ENCODE measurements at regions not wholly inside any gene's neighbourhood (a gene's known extent, or its start where the extent isn't known, plus 50 kb on each side); places are given as distances from the start of the nearest gene placed in this dataset.

GRCh38 chr13:59447846-59448620 is 715.7 kb downstream of the DIAPH3 start:
- TF ChIP-seq CTCF (IDR thresholded peaks at IDR 0.05; ENCODE audit: low read depth, low read length, missing input control) (no peak), YY1 (IDR thresholded peaks at IDR 0.05) (no peak), TAF1 (conservative IDR thresholded peaks at IDR 0.05) (no peak), REST (IDR thresholded peaks at IDR 0.05) (no peak), FOXA1 (IDR thresholded peaks at IDR 0.05) (no peak), JUND (IDR thresholded peaks at IDR 0.05) (no peak), RAD21 (IDR thresholded peaks at IDR 0.05) (no peak), SP1 (IDR thresholded peaks at IDR 0.05) (no peak), ZBTB33 (IDR thresholded peaks at IDR 0.05) (no peak), EGR1 (IDR thresholded peaks at IDR 0.05; ENCODE audit: low read depth in 2 of 2) (no peak), NR2F2 (IDR thresholded peaks at IDR 0.05) (no peak)
- TF ChIP-seq, protein P1, sequence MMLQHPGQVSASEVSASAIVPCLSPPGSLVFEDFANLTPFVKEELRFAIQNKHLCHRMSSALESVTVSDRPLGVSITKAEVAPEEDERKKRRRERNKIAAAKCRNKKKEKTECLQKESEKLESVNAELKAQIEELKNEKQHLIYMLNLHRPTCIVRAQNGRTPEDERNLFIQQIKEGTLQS (IDR thresholded peaks at IDR 0.05): no peak
- TF ChIP-seq, protein P2, sequence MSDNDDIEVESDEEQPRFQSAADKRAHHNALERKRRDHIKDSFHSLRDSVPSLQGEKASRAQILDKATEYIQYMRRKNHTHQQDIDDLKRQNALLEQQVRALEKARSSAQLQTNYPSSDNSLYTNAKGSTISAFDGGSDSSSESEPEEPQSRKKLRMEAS (IDR thresholded peaks at IDR 0.05): no peak
